OCI-M1 (cell line): ENCODE measurements at regions not wholly inside any gene's neighbourhood (a gene's known extent, or its start where the extent isn't known, plus 50 kb on each side); places are given as distances from the start of the nearest gene placed in this dataset.

ENCODE experiments used
- DNase-seq: peaks from one replicate; lab custom pipeline; 2025; lab: John Stamatoyannopoulos, UW

DNA sequence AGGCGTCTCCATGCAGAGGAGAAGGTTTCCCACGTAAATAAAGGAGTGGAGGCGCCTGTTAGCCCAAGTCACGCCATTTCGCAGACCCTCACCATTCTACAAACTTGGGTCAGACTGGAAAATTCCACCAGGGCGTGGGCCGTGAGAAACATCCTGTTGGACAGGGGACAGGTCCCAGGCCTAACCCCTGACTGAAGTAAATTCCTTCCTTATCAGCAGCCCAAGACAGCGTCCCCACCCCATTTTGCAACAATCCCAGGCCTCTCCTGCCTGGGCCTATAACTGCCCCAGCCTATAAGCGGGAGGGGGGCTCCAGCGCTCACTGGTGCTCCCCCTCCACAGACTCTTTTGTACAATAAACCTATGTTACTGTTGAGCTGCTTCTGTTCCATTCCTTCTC, 57.3 kb upstream of the CBLN2 start:
- no peak for DNase-seq
